NCI-H1417 (cell line): ENCODE measurements at regions not wholly inside any gene's neighbourhood (a gene's known extent, or its start where the extent isn't known, plus 50 kb on each side); places are given as distances from the start of the nearest gene placed in this dataset.
A peak's percentile ranks its signal among the peaks of the same experiment; 100 is the strongest.
"Not testable (repeated sequence)": the region's sequence is repeated elsewhere in the genome, so short reads cannot be mapped to it uniquely, and the experiment has no call there.

Experiments
- DNase-seq, 3 experiments: peaks; one replicate each; lab custom pipeline; 2025; lab: John Stamatoyannopoulos, UW

DNA sequence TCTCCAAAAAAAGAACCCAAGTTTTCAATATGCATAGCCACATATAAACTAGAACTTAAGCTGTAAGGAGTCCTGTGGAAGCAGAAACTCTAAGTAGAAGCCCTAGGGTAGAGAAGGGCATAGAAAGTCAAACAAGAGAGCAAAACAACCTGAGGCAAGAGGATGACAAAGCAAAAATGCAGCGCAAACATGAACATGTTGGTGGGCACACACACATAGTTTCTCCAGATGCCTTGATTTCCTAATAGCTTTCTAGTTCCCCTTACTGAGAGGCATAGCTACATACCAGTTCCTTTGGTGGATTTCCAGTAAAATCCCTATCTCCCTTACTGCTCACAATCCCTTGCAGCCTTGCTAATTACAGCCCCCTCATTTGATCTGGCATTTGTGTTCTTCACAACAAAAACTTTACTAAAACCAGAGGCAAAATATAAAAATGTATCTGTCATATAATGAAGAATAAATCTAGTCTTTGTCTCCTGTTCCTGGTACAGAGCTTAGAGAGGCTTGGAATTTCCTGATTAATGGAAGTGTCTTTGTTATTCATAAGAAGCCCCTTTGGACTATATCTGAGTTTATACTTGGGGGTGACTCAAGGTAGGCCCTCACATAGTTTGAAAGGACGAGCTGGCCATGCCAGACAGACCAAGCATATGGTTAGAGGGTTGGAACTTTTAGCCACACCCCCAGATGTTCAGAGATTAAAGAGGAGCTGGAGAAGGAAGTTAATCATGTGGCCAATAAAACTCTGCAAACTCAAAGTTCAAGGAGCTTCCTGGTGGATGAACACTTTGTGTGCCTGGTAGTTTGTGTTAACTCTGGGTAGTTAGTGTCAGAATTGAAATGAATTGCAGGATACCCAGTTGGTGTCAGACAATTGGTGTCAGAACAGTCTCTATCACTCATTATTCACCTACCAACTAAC lies 52.7 kb upstream of the ZCCHC13 start:
- DNase-seq, result no peak

DNA sequence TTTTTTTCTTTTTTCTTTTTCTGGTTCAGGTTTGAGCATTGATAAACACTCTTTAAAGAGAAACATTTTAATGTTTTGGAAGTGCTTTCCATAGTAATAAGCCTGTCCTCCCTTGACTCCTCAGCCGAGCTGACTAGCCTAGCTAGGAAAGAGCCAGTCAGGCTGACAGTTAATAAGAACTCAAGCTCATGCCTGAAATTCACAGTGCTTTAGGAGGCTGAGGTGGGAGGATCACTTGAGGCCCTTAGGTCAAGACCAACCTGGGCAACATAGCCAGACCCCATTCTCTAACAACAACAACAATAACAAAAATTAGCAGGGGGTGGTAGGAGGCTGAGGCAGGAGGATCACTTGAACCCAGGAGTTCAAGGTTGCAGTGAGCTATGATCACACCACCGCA lies 53.4 kb upstream of the ZCCHC13 start:
- DNase-seq, result no peak

DNA sequence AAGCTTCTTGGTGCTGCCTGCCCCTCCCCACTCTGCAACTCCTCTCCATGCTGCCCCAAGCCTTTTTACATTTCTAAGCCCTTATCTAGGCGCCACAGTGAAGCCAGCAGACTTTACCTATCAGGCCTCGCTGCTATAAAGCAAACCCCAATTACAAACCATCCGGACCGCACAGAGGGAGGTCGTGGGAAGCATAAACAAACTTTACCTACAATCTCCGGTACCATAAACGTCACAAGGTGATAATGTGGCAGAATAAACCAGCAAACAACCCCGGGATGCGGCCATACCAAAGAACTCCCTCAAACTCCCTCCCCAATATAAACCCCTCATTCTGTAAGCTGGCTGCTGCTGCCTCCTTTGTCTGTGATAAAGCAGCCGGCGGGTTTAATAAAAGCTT lies 54.0 kb upstream of the ZCCHC13 start:
- no peak for DNase-seq

DNA sequence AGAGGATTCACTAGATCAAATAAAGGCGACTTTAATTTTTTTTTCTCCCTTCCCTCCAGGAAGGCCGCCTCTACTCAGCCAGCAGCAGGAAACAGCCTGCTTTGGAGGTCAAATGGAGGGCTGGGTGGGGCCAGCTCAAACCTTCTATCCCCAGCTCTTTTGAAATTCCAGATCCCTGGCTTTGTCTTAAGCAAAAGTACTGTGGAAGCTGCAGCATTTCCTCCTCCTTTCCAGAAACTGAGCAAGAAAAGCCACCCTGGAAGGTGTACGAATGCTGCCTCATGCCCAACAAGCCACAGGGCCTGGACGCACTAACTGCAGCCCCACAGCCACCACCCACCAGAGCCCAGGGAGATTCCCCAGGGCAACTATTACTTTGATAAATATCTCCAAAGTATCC lies 55.1 kb upstream of the ZCCHC13 start:
- no peak for DNase-seq

DNA sequence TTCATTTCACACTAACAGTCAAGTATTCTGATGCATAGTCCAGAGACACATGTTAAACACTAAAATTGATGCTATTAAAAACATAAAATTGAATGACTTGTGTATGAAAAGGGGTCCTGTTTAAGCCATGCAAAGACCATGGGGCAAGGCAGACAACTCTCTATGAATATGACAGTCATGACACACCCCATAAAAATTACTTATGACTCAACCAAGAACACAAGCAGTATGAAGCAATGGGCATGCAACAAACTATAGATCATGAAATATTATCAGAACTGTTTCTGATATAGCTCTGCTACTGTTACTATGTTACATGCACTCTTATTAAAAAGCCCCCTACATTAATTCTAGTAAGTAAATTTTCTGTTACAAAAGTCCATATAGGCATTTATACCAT lies 57.5 kb upstream of the ZCCHC13 start:
- DNase-seq, result no peak

DNA sequence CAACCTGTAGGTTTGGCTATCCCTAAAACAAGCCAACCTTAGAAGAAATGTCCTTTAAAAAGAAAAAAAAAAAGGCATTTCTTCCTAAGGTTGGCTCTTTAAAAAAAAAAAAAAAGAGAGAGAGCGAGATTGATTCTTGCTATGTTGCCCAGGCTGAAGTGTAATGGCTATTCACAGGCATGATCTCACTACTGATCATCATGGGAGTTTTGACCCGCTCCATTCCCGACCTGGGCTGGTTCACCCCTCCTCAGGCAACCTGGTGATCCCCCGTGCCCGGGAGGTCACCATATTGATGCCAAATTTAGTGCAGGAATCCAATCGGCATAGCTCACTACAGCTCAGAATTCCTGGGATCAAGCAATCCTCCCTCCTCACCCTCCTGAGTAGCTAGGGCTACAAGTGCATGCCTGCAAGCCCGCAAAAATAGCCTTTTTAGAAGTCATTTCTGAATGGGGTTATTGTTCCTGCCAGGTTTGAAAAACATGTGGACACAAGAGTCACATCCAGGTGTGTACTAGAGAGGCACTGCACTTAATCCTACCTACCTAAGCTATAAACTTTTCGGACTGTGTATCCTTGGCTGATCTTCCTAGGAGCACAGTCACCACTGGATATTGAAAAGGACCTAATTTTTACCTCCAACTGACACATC lies 61.4 kb upstream of the ZCCHC13 start:
- DNase-seq, result no peak

DNA sequence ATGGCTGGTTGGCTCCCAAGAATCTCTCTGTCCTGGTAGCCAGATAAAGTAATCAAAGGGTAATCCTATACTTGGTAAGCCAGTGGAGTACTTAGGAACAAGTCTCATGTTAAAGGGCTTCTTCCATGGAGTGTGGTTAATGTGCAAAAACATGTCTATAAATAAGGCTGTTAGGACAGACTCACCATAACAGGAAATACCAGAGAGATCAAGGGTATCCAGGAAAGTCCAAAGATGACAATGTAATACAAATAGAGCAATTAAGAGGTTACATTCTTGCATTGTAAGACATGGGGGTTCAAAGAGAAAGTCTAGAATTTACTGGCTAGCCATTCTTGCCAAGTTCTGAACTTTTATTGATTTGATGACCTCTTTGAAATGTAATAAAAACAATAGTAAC lies 61.9 kb upstream of the ZCCHC13 start:
- DNase-seq, result no peak

DNA sequence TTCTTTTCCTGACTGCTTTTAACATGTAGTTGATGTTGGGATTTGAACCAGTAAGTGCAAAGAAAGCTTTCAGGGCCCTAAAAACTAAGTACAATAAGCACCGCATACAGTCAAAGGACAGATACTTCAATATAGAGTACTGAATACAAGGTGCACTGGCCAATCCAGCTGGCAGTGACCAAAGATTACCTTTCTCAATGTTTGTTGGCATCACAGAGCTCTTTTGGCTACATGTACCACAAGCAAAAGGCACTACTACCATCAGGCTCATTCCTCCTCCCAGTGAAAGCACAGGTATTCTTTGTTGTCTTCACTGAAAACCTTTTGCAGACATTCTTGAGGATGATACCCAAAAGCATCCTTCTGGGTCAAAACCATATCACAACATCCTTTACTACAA lies 65.2 kb upstream of the ZCCHC13 start:
- no peak for DNase-seq

DNA sequence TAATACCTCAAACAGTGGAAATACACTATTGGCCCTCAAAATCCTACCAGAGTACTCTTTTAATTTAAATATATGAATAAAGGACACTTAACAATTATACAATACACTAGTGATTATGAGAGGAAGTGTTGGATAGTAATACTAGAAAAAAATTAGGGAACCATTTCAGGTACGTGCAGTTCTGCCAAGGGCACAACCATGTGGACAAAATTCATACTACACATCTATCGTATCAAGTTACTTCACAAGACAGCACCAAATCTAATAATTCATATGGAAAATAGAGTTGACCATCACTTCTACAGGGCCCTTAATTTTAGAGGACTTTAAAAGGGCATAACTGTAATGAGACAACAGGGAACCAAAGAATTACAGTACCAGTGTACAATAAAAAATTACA lies 69.2 kb upstream of the ZCCHC13 start:
- DNase-seq, result no peak

DNA sequence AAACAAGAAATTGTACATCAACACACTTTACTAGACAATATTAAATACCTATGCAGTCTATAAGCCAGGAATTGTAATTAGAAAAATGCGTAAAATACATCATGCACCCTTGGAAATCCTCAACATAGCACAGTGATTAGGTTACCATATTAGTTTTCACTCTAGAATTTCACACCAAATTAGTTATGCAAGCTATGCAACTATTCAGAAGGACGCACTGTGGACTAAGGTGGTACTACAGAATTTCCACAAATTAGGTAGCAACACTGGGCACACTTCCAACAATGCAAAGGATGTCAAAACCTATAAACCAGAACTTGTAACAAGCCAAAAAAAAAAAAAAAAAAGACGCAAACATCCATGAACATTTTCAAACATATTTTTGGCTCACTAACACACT lies 71.1 kb upstream of the ZCCHC13 start:
- peak in 1 of 3 experiments; percentile 18 for DNase-seq

DNA sequence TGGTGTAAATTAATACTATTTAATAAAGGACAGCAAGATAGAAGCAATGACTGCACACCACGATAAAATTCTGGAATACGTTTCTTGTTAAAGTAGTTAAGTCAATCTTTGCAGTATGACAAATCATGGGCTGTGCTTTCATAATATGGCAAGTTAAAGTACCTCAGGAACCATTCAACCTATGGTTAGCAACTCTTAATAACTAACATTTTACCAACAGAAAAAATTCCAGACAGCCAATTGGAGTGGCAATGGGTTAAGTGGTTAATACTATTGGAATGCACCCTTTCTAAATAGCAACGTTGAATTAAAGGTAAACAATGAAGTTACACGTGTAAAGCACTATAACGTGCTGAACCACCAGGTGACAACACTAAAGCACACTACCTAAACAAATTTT lies 72.4 kb upstream of the ZCCHC13 start:
- no peak for DNase-seq

DNA sequence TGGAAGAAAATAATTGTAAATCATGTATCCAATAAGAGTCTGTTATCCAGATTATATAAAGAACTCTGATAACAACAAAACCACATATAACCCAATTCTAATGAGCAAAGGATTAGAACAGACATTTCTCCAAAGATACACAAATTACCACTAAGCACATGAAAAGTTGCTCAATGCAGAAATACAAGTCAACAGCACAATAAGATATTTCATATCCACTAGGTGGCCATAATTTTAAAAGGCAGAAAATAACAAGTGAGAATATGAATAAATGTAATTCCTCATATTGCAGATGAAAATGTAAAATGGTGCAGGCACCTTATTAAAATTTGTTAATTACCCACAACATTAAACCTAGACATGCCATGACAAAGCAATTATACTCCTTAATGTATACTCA lies 73.9 kb upstream of the ZCCHC13 start:
- no peak for DNase-seq

DNA sequence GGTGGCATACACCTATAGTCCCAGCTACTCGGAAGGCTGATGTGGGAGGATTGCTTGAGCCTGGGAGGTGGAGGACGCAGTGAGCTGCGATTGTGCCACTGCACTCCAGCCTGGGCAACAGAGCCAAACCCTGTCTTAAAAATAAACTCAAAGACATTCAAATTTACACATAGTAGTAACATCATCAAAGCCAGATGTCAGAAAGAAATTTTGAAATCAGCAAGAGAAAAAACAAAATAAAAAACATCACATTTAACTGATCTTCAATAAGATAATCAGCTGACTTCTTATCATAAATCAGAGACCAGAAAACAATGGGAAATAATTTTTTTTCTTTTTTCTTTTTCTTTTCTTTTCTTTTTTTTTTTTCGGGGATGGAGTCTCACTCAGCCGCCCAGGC lies 78.9 kb upstream of the ZCCHC13 start:
- no peak for DNase-seq

DNA sequence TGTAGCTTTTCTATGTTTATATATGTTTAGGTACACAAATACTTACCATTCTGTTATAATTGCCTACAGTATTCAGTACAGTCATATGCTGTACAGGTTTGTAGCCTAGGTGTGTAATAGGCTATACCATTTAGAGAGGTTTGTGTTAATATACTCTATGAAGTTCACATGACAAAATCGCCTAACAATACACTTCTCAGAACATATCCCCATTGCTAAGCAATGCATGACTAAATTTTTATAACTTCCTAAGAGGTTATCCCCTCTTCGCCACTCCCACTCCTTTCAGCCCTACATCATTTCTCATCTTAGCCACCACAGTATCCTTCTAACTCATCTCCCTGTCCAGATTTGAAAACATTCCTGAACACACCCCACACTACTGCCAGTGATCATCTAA lies 83.7 kb upstream of the ZCCHC13 start:
- no peak for DNase-seq

DNA sequence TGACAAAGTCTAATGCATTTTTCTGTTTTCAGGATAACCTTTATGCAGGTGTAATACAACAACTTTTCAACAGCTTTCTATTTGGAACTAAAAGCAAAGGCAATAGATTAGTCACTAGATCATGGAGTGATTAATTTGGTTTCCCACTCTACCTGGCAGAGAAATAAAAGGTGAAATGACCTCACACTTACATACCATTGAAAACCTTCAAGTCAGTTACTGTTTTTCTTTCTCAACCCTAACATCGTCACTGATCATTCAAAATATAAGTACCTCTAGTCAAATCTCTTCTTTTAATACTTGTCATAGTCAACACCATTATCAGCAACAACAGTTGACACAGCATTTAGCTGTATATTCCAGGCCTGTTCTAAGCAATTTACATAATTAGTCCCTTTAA lies 85.1 kb upstream of the ZCCHC13 start:
- no peak for DNase-seq

DNA sequence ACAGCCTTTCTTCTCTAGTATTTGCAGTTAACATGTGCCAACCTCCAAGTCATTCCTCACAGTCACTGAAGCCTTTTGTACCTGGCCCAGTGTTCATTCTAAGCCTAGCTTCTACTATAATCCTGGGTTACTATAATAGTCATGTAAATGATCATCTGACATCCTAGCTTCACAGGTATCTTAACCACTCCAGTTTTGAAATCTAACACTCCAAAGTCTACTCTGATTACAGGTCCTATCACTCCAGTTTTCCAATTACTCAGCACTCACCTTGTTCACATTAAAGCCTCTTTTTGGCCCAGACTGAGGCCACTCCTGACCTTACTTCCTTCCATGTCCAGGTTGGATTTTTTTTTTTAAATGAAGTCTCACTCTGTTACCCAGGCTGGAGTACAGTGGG lies 87.6 kb upstream of the ZCCHC13 start:
- no peak for DNase-seq

DNA sequence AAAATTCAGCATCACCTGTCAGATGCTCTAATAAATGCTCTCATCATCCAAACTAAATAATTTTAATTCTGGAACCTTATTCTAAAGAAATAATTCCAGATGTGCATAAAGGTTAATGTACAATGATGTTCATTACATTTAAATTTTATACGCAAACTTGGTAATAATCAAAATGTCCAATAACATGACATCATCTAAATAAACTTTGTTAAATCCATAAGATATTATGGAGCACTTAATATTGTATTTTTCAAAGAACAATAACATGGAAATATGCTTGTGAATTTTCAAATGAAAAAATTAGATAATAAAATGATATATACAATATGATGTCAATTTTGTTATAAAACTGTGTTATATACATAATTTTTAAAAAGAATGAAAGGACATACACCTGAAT lies 92.1 kb upstream of the ZCCHC13 start:
- DNase-seq, result no peak

DNA sequence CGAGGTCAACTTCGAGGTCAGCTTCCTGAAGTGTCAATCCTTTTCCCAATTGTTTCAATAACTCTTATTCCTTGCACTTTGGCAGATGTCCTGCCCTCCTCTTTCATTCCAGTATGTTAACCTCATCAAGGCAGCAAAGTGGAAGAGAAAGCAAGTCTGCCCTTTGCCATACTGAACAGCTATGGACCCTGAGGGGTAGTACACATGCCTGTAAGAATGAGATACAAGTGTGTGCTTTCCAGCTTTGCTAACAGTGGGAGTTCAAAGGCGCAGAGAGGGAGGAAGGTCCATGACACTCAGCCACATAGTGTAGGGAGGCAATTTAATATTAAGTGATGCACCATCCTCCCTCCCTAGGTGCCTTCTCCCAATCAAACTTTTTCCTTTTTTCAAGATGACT lies 96.4 kb upstream of the ZCCHC13 start:
- DNase-seq, result no peak

DNA sequence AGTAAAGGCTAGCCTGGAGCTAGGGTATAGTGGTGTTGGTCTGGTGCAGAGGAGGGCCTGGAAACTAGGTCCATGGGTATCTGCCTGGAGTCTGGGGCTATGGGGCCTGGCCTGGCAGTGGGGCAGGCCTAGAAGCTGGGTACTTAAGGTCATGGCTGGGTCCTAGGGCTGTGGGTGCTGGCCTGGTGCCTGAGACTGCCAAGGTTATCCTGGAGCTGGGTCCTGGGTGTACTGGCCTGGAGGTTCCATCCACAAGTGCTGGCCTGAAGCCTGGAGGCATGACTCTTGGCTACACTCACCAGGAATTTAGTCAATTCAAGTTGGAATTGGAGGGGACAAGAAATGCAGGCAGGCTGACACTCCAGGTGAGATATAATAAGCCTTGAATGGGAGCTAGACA lies 108.4 kb upstream of the ZCCHC13 start:
- DNase-seq, result no peak

DNA sequence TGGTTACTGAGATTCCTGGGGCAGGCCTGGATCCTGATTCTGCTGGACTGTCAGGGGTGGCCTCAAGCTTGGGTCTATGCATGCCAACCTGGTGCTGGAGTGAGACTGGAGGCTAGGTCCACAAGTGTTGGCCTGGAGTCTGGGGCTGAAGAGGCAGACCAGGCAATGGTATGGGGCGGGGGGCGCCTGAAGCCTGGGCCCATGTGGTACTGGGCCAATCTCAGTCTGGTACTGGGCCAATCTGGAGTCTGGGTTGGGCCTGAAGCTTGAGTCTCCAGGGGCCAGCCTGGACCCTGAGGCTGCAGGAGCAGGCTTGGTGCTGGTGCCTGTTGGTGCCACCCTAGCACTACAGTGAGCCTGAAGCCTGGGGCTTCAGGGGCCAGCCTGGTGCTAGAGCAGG lies 108.9 kb upstream of the ZCCHC13 start:
- no peak for DNase-seq

DNA sequence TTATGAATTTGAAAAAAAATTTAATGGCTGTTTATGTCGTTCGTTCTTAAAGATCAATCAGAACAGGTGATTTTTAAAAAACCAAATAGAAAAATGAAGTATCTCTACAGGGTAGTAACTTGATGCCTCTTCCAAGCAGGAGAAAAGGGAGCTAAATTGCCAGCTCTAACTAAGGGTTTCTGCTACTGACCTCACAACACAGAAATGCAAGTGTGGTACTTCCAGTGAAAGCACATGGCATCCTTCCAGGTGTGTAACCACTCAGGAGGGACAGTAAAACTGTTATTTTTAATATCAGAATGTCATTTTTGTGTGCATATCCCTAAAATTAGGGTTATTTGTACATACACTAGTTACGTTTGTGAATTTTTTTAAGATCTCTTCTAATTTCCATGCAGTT lies 116.8 kb upstream of the ZCCHC13 start:
- no peak for DNase-seq

DNA sequence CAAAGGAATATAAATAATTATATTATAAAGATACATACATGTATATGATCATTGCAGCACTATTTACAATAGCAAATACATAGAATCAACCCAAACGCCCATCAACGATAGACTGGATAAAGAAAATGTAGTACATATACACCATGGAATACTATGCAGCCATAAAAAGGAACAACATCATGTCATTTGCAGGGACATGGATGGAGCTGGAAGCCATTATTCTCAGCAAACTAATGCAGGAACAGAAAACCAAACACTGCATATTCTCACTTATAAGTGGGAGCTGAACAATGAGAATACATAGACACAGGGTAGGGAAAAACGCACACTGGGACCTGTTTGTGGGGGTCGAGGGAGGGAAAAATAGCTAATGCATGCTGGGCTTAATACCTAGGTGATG lies 120.9 kb upstream of the ZCCHC13 start:
- not testable (repeated sequence) for DNase-seq

DNA sequence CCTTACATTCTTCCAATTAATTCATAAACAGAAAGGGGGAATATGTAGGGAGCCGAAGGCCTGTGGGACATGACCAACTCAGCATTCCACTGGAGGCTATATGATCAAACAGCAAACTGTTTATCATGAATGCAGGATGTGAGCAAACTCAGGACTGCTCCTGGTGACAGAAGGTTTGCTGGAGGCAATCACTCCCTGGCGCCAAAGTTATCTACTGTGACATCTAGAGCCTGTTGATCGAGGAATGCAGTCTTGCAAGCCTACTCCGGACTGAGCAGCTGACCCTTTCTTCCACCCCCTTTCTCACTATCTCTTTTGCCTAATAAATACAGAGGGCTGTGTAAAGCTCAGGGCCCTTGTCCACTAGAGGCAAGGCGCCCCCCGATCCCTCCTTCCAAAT lies 122.0 kb upstream of the ZCCHC13 start:
- DNase-seq, result not testable (repeated sequence)

DNA sequence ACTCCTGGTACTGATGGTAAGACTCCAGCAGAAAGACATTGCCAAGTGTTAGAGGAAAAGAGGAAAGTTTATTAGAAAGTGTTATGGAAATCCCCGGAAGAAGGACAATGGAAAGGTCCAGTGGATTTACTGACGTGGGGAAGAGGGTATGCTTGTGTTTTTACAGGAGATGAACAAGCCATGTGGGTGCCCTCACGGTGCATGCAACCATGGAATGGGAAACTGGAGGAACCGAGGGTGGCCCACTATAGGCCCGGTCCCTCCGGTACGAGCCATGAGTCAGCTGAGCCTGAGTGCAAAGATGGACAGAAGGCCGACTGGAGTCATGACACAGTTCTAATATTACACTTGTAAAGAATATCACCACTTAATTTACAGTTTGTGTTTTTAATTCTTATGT lies 123.3 kb upstream of the ZCCHC13 start:
- DNase-seq, result no peak
